K562 (cell line): ENCODE measurements at regions not wholly inside any gene's neighbourhood (a gene's known extent, or its start where the extent isn't known, plus 50 kb on each side); places are given as distances from the start of the nearest gene placed in this dataset.

Source experiments
- ATAC-seq: fragments of 200-7000 bp; cut with Tn5 transposase; 3 replicates; pipeline ENCODE4 v1.9.1; 2020; ENCODE audit warnings: moderate library complexity
- BruUV-seq: library from RNA; stranded (reverse); fragments of 400-500 nt; replicated peaks from 2 replicates; lab custom pipeline; 2021; lab: Mats Ljungman, UMichigan
- CTCF ChIA-PET: fragments of 300-600 bp; formaldehyde crosslinking; extraction: SDS; loops from one replicate; lab custom pipeline; 2021; ENCODE audit warnings: low intra/inter-chr PET ratio; lab: Yijun Ruan, JAX
- POLR2A ChIA-PET: fragments of 300-600, 350-650 bp; sonication (Branson Sonifier 250); formaldehyde crosslinking; extraction: SDS; loops from one replicate; lab custom pipeline; 2021; ENCODE audit warnings: antibody characterized with exemption, inconsistent platforms; lab: Yijun Ruan, JAX
- DNase-seq, 4 experiments: peaks; one replicate each; pipeline versions ENCODE4 v3.0.0 to v3.0.0-alpha.2; 2011 to 2018; ENCODE audit warnings: low spot score in 3 of 4, mixed read lengths in 3 of 4; ENCODE audit errors: extremely low read depth in 1 of 4
- FAIRE-seq: peaks from 2 replicates; lab custom pipeline; 2011; peaks lifted over from hg19 to GRCh38; lab: Jason Lieb, UNC
- H2AFZ ChIP-seq: 2 replicates; pipeline ENCODE4 v1.6.0; 2011; ENCODE audit warnings: low read depth, low read length, control low read depth, inconsistent platforms
- H3K27ac ChIP-seq: fragments of 200-600 bp; 3 replicates; pipeline ENCODE4 v1.8.0; 2011; ENCODE audit warnings: low read depth, mild to moderate bottlenecking, control low read depth, inconsistent platforms, low read length, moderate library complexity, mixed read lengths; ENCODE audit errors: extremely low read depth
- H3K27me3 ChIP-seq, 2 experiments: fragments of 300-600 bp in 1 of 2; 2 replicates in 1 of 2; 3 replicates in 1 of 2; pipeline versions ENCODE4 v1.6.0 to v1.8.0; 2011; ENCODE audit warnings: inconsistent platforms in 2 of 2, low read length in 2 of 2, mild to moderate bottlenecking in 1 of 2, mixed read lengths in 1 of 2, moderate library complexity in 1 of 2; ENCODE audit not compliant: control insufficient read depth in 2 of 2, insufficient read depth in 2 of 2
- H3K36me3 ChIP-seq: fragments of 300-600 bp; 3 replicates; pipeline ENCODE4 v1.8.0; 2011; ENCODE audit warnings: mild to moderate bottlenecking, low read length, inconsistent platforms; ENCODE audit not compliant: control insufficient read depth, insufficient read depth
- H3K4me1 ChIP-seq, 2 experiments: fragments of 200-600 bp in 1 of 2; replicated peaks in 1 of 2; 2 replicates in 1 of 2; 3 replicates in 1 of 2; pipeline versions ENCODE4 v1.5.1 to v1.8.0; 2011; ENCODE audit warnings: inconsistent platforms in 2 of 2, low read length in 2 of 2, mild to moderate bottlenecking in 1 of 2, mixed read lengths in 1 of 2, moderate library complexity in 1 of 2; ENCODE audit not compliant: control insufficient read depth in 2 of 2, insufficient read depth in 2 of 2
- H3K4me2 ChIP-seq: 2 replicates; pipeline ENCODE4 v1.6.1; 2011; ENCODE audit warnings: low read length, control low read depth, inconsistent platforms, mixed read lengths; ENCODE audit not compliant: insufficient read depth
- H3K4me3 ChIP-seq: fragments of 200-600 bp; sonication (generic), shearing (Covaris generic); 2 replicates; pipeline ENCODE4 v1.5.1; 2016; ENCODE audit warnings: control low read depth, inconsistent platforms
- H3K79me2 ChIP-seq: fragments of 200-600 bp; 3 replicates; pipeline ENCODE4 v1.8.0; 2011; ENCODE audit warnings: low read length, inconsistent platforms; ENCODE audit not compliant: control insufficient read depth, insufficient read depth
- H3K9ac ChIP-seq, 2 experiments: 2 replicates each; pipeline versions ENCODE4 v1.6.0 to v1.6.1; 2011; ENCODE audit warnings: low read depth in 2 of 2, low read length in 2 of 2, control low read depth in 1 of 2, inconsistent platforms in 1 of 2, mild to moderate bottlenecking in 1 of 2, mixed read lengths in 1 of 2; ENCODE audit not compliant: insufficient read depth in 1 of 2
- H3K9me1 ChIP-seq: one replicate; pipeline ENCODE4 v1.6.0; 2011; ENCODE audit warnings: inconsistent platforms, mild to moderate bottlenecking, low read length, moderate library complexity; ENCODE audit not compliant: control insufficient read depth, insufficient read depth
- H3K9me3 ChIP-seq: replicated peaks from 2 replicates; pipeline ENCODE4 v1.5.1; 2011; ENCODE audit warnings: low read depth, low read length, inconsistent platforms; ENCODE audit not compliant: control insufficient read depth, insufficient read depth
- H4K20me1 ChIP-seq: replicated peaks from 2 replicates; pipeline ENCODE4 v1.6.1; 2011; ENCODE audit warnings: low read length, inconsistent platforms, mixed read lengths; ENCODE audit not compliant: control insufficient read depth, insufficient read depth
- CCNT2 ChIP-seq: IDR thresholded peaks from 2 replicates; pipeline ENCODE4 v1.6.1; 2011; ENCODE audit warnings: borderline replicate concordance, low read depth, mild to moderate bottlenecking, moderate library complexity, mixed read lengths, low read length; ENCODE audit not compliant: insufficient read length; ENCODE audit errors: extremely low read depth
- EHMT2 ChIP-seq: fragments of 450-650 bp; IDR thresholded peaks from 2 replicates; pipeline ENCODE4 v1.6.1; 2018; ENCODE audit warnings: antibody characterized with exemption
- ETV1 ChIP-seq: fragments of 450-650 bp; conservative IDR thresholded peaks from 2 replicates; pipeline ENCODE4 v1.6.1; 2016; ENCODE audit warnings: missing genetic modification characterization, control low read depth, low read depth, missing compliant biosample characterization
- HOXB6 ChIP-seq: fragments of 250-450 bp; sonication (Bioruptor Pico); IDR thresholded peaks from 2 replicates; pipeline ENCODE4 v1.5.1; 2022; ENCODE audit warnings: mild to moderate bottlenecking, borderline replicate concordance
- KHSRP ChIP-seq: fragments of 450-650 bp; IDR thresholded peaks from 2 replicates; pipeline ENCODE4 v1.6.1; 2017
- MTA3 ChIP-seq: fragments of 450-650 bp; formaldehyde crosslinking; IDR thresholded peaks from 2 replicates; pipeline ENCODE4 v1.6.1; 2017; ENCODE audit warnings: mild to moderate bottlenecking, borderline replicate concordance
- NEUROD1 ChIP-seq: fragments of 150-350 bp; IDR thresholded peaks from 2 replicates; pipeline ENCODE4 v1.6.1; 2014; ENCODE audit warnings: borderline replicate concordance, low read length, low read depth; ENCODE audit not compliant: partially characterized antibody
- PHF8 ChIP-seq: fragments of 200-600 bp; sonication (generic); IDR thresholded peaks from 2 replicates; pipeline ENCODE4 v1.6.1; 2012; ENCODE audit warnings: mixed run types, mild to moderate bottlenecking, inconsistent platforms, low read length, moderate library complexity, borderline replicate concordance
- PREB ChIP-seq: sonication (generic); formaldehyde crosslinking; IDR thresholded peaks from 2 replicates; pipeline ENCODE4 v1.8.1; 2023; ENCODE audit warnings: mild to moderate bottlenecking, missing genetic modification reagents
- PTRF ChIP-seq: fragments of 450-650 bp; IDR thresholded peaks from 2 replicates; pipeline ENCODE4 v1.6.1; 2016; ENCODE audit warnings: mild to moderate bottlenecking, missing genetic modification characterization, missing compliant biosample characterization
- SAFB ChIP-seq: fragments of 200-400 bp; formaldehyde crosslinking; IDR thresholded peaks from 2 replicates; pipeline ENCODE4 v1.6.1; 2017; ENCODE audit warnings: low read depth, low read length, borderline replicate concordance
- SREBF1 ChIP-seq: fragments of 150-350 bp; IDR thresholded peaks from 2 replicates; pipeline ENCODE4 v1.6.1; 2014; ENCODE audit warnings: antibody characterized with exemption, low read depth, low read length, borderline replicate concordance
- ZEB2 ChIP-seq: fragments of 450-650 bp; IDR thresholded peaks from 2 replicates; pipeline ENCODE4 v1.6.1; 2016
- ZNF224 ChIP-seq: sonication (generic); formaldehyde crosslinking; IDR thresholded peaks from 2 replicates; pipeline ENCODE4 v1.8.0; 2022; ENCODE audit warnings: mild to moderate bottlenecking, missing genetic modification reagents
- WGBS: fragments of 100-300 bp; shearing (Covaris generic); methylation state at CpG from one replicate; pipeline ENCODE4 v1.1.6; 2016; ENCODE audit warnings: low coverage, mixed read lengths; ENCODE audit not compliant: insufficient coverage; ENCODE audit errors: missing lambda C conversion rate; 5-methylcytosine and 5-hydroxymethylcytosine counted together
- in situ Hi-C: fragments of 300-500 bp; cut with MboI; formaldehyde crosslinking; loops from 4 replicates; pipeline ENCODE4 v1.15.0; 2018; ENCODE audit warnings: inconsistent platforms, mixed read lengths
- intact Hi-C: fragments of 100-400 bp; cut with micrococcal nuclease; formaldehyde crosslinking; loops from 2 replicates; pipeline ENCODE4 v1.14.2; 2022
- TF ChIP-seq, protein P1 (sequence below): sonication (generic); formaldehyde crosslinking; IDR thresholded peaks from 2 replicates; pipeline ENCODE4 v1.8.0; 2023; ENCODE audit warnings: missing genetic modification reagents, mild to moderate bottlenecking, borderline replicate concordance

- Histone ChIP-seq H3K4me1 (no peaks in the 10 kb centered on the region), H3K27ac (no peak overlapping the region), H3K4me3 (no peak overlapping the region), H3K79me2 (no peaks in the 10 kb centered on the region), H3K9me3 (no peaks in the 10 kb centered on the region), H3K9ac (no peak overlapping the region), H3K27me3 (peaks cover 9 to 34% of the 10 kb centered on the region in 2 experiments; a peak in 4 of 5 replicates), H3K36me3 (no peaks in the 10 kb centered on the region), H3K4me2 (no peak overlapping the region), H4K20me1 (0 out of 2 replicates have a peak, but pooled peaks cover 3% of the 10 kb centered on the region), H2AFZ (no peak overlapping the region), H3K9me1 (no peaks in the 10 kb centered on the region)
- in situ Hi-C loops (no loop called here), intact Hi-C loops (no loop called here)
- BruUV-seq = no TSS peak
- WGBS = 0% methylated on average over 13 of the region's 13 CpGs
- DNase-seq (no peak), FAIRE-seq (no peak), ATAC-seq (no peak)
- CTCF ChIA-PET = no interaction called here
- POLR2A ChIA-PET = no interaction called here
- TF ChIP-seq PHF8 (no peak), ETV1 (tag) (no peak), MTA3 (no peak), PTRF (no peak), SAFB (no peak), CCNT2 (no peak), KHSRP (no peak), HOXB6 (CRISPR knock-in tag) (no peak), EHMT2 (no peak), ZEB2 (no peak), ZNF224 (no peak), PREB (no peak), SREBF1 (no peak), NEUROD1 (no peak)
- TF ChIP-seq, protein P1, sequence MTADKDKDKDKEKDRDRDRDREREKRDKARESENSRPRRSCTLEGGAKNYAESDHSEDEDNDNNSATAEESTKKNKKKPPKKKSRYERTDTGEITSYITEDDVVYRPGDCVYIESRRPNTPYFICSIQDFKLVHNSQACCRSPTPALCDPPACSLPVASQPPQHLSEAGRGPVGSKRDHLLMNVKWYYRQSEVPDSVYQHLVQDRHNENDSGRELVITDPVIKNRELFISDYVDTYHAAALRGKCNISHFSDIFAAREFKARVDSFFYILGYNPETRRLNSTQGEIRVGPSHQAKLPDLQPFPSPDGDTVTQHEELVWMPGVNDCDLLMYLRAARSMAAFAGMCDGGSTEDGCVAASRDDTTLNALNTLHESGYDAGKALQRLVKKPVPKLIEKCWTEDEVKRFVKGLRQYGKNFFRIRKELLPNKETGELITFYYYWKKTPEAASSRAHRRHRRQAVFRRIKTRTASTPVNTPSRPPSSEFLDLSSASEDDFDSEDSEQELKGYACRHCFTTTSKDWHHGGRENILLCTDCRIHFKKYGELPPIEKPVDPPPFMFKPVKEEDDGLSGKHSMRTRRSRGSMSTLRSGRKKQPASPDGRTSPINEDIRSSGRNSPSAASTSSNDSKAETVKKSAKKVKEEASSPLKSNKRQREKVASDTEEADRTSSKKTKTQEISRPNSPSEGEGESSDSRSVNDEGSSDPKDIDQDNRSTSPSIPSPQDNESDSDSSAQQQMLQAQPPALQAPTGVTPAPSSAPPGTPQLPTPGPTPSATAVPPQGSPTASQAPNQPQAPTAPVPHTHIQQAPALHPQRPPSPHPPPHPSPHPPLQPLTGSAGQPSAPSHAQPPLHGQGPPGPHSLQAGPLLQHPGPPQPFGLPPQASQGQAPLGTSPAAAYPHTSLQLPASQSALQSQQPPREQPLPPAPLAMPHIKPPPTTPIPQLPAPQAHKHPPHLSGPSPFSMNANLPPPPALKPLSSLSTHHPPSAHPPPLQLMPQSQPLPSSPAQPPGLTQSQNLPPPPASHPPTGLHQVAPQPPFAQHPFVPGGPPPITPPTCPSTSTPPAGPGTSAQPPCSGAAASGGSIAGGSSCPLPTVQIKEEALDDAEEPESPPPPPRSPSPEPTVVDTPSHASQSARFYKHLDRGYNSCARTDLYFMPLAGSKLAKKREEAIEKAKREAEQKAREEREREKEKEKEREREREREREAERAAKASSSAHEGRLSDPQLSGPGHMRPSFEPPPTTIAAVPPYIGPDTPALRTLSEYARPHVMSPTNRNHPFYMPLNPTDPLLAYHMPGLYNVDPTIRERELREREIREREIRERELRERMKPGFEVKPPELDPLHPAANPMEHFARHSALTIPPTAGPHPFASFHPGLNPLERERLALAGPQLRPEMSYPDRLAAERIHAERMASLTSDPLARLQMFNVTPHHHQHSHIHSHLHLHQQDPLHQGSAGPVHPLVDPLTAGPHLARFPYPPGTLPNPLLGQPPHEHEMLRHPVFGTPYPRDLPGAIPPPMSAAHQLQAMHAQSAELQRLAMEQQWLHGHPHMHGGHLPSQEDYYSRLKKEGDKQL (CRISPR knock-in tag) = no peak
Measured at GRCh38 chr2:15836689-15837610, 103.4 kb upstream of the MYCN start.
